Globus pallidus (tissue), 1 donor: ENCODE measurements at regions not wholly inside any gene's neighbourhood (a gene's known extent, or its start where the extent isn't known, plus 50 kb on each side); places are given as distances from the start of the nearest gene placed in this dataset.
A peak's percentile ranks its signal among the peaks of the same experiment; 100 is the strongest.

ENCODE experiments used
- DNase-seq: peaks from one replicate; pipeline ENCODE4 v3.0.0-alpha.2; 2015; ENCODE audit warnings: low spot score

- DNase-seq = no peak
Observed at GRCh38 chr3:163946785-163947184, 1131.5 kb downstream of the SI start.

DNA sequence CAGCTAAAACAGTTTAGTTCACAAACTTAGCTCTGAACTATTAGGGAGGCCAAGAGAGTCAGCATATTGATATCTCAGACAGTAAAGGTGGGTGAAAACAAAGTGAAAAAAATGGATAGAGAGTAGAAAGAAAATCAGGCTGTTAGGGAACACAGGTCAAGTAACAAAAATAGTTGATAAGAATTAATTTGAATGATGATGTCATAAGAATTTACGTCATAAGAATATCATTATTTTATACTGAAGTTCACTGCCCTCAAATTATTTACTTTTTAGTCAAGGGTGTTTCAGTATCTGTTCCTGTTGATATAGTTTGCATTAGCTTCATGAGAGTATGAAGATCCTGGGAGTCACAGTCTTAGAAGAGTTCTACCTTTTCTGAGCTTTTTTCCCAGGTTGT, 1134.6 kb downstream of the SI start:
- no peak for DNase-seq

DNA sequence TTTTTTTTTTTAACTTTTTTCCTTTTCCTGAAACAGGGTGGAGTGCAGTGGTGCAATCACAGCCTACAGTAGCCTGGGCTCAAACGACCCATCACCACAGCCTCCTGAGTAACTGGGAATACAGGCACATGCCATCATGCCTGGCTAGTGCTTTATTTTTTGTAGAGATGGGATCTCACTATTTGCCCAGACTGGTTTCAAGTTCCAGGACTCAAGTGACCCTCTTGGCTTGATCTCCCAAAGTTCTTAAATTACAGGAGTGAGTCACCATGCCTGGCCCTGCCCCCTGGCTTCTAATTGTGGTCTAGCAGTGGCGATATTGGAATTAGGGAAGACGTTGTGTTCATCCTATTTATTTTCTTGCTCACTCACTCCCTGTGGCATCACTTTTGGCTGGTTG, 1138.4 kb downstream of the SI start:
- no peak for DNase-seq

GRCh38 chr3:163936543-163936942, 1141.8 kb downstream of the SI start:
- DNase-seq = no peak

- DNase-seq = no peak
Observed at GRCh38 chr3:163935411-163935810, 1142.9 kb downstream of the SI start.

DNA sequence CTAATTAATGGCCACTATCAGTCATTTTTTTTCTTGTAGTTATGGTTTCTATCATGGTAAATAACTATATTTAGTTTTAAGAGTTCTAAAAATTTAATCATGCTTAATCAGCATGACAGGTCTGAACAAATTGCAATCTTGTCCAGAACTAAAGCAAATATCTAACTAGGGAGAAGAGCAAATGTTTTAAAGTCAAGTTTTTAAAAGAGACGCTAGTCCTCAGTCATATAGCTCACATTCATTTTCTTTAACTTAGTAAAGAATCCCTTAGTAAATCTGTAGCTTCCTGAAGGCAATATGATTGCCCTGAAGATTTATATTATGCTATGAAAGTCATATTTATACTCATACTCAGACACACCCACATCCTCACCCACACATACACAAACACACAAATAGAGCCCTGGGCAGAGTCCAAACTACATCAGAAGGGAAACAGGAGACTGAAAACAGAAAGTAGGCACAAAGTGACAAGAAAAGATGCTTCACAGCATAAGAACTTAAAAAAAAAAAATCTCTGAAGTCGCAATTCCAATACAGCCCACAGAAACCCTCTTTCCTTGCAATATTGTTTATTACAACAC, 1149.1 kb downstream of the SI start:
- DNase-seq = no peak

- DNase-seq = no peak
Observed at GRCh38 chr3:163927521-163927920, 1150.8 kb downstream of the SI start.

GRCh38 chr3:163924600-163924999, 1153.7 kb downstream of the SI start:
- DNase-seq = no peak

DNA sequence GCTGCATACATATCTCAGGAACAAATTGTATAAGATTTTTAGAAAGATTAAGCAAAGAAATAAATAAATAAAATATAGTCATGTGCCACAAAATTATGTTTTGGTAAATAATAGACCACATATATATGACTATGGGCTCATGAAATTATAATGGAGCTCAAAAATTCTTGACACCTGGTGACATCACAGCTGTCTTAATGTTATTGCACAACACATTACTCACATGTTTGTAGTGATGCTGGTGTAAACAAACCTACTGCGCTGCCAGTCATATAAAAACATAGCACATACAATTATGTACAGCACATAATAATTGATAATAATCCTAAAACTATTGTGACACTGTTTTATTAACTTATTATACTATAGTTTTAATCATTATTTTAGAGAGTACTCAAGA, 1159.1 kb downstream of the SI start:
- DNase-seq = no peak

DNA sequence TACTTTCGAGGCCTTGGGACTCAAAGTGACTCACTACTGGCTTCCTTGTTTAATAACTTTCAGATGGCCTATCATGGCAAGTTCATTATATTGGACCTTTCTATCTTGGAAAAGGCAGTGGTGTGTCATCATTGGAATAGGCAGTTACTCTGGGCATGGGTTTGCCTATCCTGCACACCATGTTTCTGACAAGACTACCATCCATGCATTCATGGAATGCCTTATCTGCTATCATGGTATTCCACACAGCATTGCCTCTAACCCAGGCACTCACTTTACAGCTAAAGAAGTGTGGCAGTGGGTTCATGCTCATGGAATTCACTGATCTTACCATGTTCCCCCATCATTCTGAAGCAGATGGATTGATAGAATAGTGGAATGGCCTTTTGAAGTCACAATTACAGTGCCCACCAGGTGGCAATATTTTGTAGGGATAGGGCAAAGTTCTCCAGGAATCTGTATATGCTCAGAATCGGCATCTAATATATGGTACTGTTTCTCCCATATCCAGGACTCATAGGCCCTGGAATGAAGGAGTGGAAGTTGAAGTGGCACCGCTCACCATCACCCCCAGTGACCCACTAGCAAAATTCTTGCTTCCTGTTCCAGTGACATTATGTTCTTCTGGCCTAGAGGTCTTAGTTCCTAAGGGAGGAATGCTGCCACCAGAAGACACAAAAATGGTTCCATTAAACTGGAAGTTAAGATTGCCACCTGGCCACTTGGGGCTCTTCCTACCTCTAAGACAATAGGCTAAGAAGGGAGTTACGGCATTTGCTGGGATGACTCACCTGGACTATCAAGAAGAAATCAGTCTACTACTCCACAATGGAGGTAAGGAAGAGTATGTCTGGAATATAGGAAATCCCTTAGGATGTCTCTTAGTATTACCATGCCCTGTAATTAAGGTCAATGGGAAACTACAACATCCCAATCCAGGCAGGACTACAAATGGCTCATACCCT, 1161.4 kb downstream of the SI start:
- peak; percentile 7 for DNase-seq

DNA sequence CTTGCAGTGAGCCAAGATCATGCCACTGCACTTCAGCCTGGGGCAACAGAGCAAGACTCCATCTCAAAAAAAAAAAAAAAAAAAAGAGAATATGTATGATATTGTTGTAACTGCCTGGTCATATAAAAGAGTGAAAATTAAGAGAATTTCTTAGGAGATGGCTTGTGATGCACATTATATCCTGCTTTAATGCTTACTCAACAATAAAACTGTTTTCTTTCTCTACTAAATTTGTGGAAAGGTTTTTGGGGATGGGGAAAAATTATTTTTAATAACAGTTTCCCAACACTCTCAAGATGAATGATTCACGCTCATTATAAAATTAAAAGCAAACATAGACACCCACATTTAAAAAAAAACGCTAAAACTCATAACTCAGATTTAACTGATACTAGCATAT, 1163.0 kb downstream of the SI start:
- DNase-seq = no peak

- no peak for DNase-seq
Observed at GRCh38 chr3:163914567-163914966, 1163.7 kb downstream of the SI start.

- DNase-seq = no peak
Observed at GRCh38 chr3:163891771-163892170, 1186.5 kb downstream of the SI start.

DNA sequence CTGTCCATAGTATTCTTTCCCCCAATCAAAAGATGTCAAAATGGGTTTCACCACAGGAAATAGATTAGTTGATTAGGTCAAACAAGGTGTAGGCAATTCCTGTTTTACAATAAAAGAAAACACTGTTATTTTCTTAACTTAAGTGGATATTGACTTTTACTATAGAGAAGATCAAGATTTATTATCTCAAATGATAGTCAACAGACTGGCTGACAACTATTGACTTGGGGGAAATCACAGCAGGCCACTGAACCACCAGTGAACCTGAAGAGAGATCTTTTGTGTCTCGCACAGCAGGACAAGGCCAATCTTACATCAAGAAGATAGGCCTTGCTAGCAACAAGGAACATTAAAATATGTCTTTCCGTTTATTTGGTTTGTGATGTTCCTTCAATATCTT, 1187.6 kb downstream of the SI start:
- DNase-seq = no peak

- DNase-seq = no peak
Observed at GRCh38 chr3:163879172-163879571, 1199.1 kb downstream of the SI start.

DNA sequence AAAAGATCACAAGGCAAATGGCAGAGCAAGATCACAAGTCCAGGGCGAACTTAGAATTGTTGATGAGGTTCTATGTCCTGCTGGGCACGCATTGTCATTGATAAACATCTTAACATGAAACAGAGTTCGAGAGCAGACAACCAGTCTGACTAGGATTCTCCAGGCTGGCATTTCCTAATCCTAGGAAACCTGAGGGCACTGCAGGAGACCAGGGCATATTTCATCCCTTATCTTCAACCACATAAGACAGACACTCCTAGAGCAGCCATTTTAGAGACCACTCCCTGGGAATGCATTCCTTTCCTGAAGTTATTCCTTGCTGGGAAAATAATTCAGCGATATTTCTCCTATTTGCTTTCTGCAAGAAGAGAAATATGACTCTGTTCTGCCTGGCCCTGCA, 1199.9 kb downstream of the SI start:
- DNase-seq = no peak

GRCh38 chr3:163877805-163878204, 1200.5 kb downstream of the SI start:
- DNase-seq = no peak

- no peak for DNase-seq
Observed at GRCh38 chr3:163863146-163863545, 1215.2 kb downstream of the SI start.

- DNase-seq = no peak
Observed at GRCh38 chr3:163852233-163852632, 1226.1 kb downstream of the SI start.

DNA sequence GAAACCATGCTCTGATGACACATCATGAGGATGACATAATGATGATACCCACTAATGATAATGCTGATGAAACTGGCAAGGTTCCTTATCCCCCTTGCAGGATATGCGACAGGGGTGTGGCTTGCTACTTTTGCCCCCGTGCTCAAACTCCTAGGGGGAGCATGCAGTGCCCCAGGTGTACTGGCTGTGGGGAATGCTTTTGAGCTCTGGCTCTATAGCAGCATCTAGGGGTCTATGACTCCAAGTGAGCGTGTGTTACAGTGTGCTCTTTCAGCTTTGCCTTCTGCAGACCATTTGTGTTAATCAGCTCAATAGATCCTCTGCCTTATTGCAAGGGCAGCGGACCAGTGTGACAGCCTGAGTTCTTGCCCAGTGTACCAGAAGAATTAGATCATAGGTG, 1239.5 kb downstream of the SI start:
- no peak for DNase-seq

DNA sequence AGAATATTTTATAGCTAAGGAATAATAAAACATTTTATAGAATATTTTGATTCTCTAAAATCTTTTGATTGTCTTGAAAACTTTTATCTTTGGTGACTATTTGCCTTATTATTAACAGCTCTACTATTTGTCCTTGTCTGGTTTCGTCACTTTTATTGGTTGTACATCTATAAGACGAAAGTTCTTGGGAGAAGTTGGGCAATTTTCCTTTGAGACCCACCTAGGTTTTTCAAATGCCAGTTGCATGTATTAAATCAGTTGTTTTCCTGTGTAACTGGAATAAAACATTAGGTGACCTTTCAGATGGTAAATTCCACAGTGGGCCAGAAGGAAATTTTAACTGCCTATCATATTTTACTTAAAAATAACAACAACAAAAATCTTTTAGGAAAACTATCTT, 1245.7 kb downstream of the SI start:
- DNase-seq = no peak

DNA sequence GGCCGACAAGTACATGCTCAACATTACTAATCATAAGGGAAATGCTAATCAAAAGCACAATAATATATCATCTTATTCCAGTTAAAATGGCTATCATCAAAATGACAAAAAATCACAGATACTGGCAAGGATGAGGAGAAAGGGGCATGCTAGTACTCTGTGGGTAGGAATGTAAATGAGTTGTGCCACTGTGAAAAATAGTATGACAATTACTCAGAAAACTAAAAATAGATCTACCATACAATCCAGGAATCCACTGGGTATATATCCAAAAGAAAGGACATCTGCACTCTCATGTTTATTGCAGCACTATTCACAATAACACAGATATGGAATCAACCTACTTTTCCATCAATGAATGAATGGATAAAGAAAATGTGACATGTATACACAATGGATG, 1256.5 kb downstream of the SI start:
- DNase-seq = no peak

DNA sequence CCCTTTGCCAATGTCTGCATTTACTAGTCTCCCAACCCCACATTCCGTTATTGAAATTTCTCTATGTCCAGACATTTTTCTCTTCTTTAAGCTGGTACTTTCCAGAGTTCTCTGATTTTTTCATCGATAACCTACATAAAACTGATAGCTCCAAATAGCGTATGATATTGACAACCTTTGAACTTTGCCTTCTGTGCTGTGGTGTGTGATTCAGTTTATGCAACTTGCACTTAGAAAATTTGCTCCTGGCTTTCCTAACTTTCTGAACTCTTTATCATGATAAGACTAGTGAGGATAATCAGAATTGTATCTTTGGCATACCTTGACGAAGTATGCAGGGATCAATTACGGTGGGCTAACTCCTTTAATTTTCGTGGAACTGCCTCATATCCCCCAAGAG, 1261.3 kb downstream of the SI start:
- no peak for DNase-seq

- DNase-seq = no peak
Observed at GRCh38 chr3:163813935-163814334, 1264.4 kb downstream of the SI start.
